ENCODE measurements at regions not wholly inside any gene's neighbourhood (a gene's known extent, or its start where the extent isn't known, plus 50 kb on each side); places are given as distances from the start of the nearest gene placed in this dataset.

- Mint-ChIP-seq H3K27me3 (no peaks in the 10 kb centered on the region), H3K27ac (no peak overlapping the region), H3K4me1 (no peaks in the 10 kb centered on the region), H3K4me3 (no peak overlapping the region), H3K9me3 (peaks cover 0 to 4% of the 10 kb centered on the region in 2 donors)
- no peak for DNase-seq
- no peak for ATAC-seq
These were observed 99.2 kb downstream of the C12orf50 start for GRCh38 chr12:87930033-87930432.

- H3K27ac Mint-ChIP-seq, result no peak overlapping the region
- H3K27me3 Mint-ChIP-seq, result no peaks in the 10 kb centered on the region
- ATAC-seq (no peak), DNase-seq (no peak)
- no peaks in the 10 kb centered on the region for H3K4me1 Mint-ChIP-seq
- H3K4me3 Mint-ChIP-seq, result no peak overlapping the region
- H3K9me3 Mint-ChIP-seq, result no peaks in the 10 kb centered on the region
These were observed 99.9 kb downstream of the C12orf50 start for GRCh38 chr12:87929346-87929745.

DNA sequence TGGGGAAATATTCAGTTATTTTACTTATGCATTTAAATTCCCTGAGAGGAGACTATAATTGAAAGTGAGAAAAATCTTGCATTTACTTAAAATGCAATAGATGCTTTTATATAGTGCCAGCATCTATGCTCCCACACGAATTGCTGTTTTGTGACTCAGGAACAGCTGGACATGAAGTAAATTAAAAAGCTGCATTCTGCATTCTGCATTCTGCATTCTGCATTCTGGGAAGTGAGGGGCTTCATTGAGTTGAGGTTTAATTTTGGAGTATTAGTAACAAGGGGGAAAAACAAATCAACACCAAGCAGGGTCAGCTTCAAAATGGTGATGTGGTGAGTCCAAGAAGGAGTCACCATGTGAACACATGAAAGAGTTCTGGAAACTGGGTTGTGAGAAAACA is 101.2 kb downstream of the C12orf50 start:
- DNase-seq (no peak), ATAC-seq (no peak)
- H3K4me3 Mint-ChIP-seq, result no peak overlapping the region
- no peaks in the 10 kb centered on the region for H3K27me3 Mint-ChIP-seq
- no peaks in the 10 kb centered on the region for H3K4me1 Mint-ChIP-seq
- H3K9me3 Mint-ChIP-seq, result no peaks in the 10 kb centered on the region
- H3K27ac Mint-ChIP-seq, result no peak overlapping the region

GRCh38 chr12:87925021-87925420 is 104.2 kb downstream of the C12orf50 start:
- H3K27ac Mint-ChIP-seq, result no peak overlapping the region
- DNase-seq (no peak), ATAC-seq (no peak)
- no peaks in the 10 kb centered on the region for H3K4me1 Mint-ChIP-seq
- H3K9me3 Mint-ChIP-seq, result no peaks in the 10 kb centered on the region
- H3K4me3 Mint-ChIP-seq, result no peak overlapping the region
- no peaks in the 10 kb centered on the region for H3K27me3 Mint-ChIP-seq

DNA sequence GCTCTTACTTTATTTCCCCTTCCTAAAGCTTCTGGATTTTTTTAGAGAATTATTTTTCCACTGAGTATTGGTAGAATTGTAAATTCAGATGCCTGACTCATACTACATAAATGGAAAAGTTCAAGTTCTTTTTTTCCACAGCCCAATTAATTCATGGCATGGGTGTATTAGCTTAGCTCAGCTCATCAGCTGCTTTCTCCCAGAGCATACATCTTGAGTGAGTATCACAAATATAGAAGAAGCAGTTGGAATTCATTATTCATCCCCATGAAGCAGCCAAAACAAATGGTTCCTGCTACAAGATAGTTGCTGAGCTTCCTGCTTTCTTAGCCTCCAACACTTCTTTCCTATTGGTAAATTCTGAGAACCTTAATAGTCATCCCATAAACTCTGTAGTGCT is 105.1 kb downstream of the C12orf50 start:
- no peaks in the 10 kb centered on the region for H3K4me1 Mint-ChIP-seq
- H3K4me3 Mint-ChIP-seq, result no peak overlapping the region
- H3K27ac Mint-ChIP-seq, result no peak overlapping the region
- H3K9me3 Mint-ChIP-seq, result no peaks in the 10 kb centered on the region
- no peak for ATAC-seq
- no peaks in the 10 kb centered on the region for H3K27me3 Mint-ChIP-seq
- DNase-seq, result no peak

DNA sequence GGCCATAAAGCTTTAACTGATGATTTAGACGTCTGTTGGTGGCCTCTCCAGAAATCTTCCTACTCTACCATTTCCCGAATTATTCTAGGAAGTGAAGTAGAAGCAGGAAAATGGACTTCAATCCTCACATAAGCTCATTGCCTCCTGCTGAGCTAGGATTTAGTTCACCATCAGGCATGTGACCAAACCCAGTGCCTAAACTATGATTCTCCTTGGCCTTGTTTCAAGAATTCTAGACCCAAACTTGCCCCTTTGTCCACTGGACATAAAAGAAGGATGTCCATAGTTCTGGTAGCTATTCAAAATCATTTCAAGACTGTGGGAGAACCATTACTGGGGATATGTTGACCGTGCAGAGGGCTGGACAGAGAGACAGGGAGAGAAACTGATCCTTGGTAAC is 105.8 kb downstream of the C12orf50 start:
- Mint-ChIP-seq H3K4me3 (no peak overlapping the region), H3K27me3 (no peaks in the 10 kb centered on the region), H3K9me3 (no peaks in the 10 kb centered on the region), H3K4me1 (no peaks in the 10 kb centered on the region), H3K27ac (no peak overlapping the region)
- DNase-seq (no peak), ATAC-seq (no peak)

DNA sequence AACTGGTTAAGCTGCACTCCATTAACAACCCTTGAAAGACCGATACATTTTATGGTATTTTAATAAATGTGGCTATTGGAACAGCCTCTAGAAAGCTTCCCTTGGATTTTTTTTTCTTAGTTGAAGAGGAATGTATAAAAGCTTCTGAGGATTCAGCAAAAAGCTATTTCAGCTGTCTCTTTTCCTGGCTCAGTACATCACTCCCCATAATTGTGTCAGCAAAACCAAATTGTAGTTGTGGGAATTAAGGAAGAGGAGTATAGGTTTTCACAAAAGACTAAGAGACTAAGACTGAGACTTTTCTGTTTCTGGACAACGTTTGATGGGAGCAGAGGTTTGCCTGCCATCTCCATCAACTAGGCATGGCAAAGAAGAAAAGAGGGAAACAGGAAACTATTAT is 106.5 kb downstream of the C12orf50 start:
- H3K4me1 Mint-ChIP-seq, result no peaks in the 10 kb centered on the region
- H3K4me3 Mint-ChIP-seq, result no peak overlapping the region
- DNase-seq (no peak), ATAC-seq (no peak)
- no peaks in the 10 kb centered on the region for H3K27me3 Mint-ChIP-seq
- H3K27ac Mint-ChIP-seq, result no peak overlapping the region
- H3K9me3 Mint-ChIP-seq, result no peaks in the 10 kb centered on the region

DNA sequence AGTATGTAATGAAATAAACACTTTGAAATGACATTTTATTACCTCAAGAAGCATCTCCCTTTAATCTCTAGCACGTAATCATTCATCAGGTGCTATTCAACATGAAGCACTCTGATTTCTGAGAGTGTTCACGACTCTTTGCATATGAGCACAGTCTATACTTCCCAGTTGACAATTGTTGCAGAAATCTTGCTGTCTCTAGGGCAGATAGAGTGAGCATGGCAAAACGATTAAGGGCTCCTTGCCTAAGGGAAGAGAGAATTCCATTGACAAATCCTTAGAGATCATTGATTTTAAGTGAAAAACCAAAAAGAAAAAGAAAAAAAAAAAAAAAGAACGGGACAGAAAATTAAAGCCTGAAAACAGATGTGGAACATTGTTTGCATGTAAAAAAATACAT is 107.6 kb downstream of the C12orf50 start:
- no peak for DNase-seq
- H3K9me3 Mint-ChIP-seq, result no peaks in the 10 kb centered on the region
- H3K4me3 Mint-ChIP-seq, result no peak overlapping the region
- H3K4me1 Mint-ChIP-seq, result no peaks in the 10 kb centered on the region
- ATAC-seq, result no peak
- H3K27ac Mint-ChIP-seq, result no peak overlapping the region
- no peaks in the 10 kb centered on the region for H3K27me3 Mint-ChIP-seq

GRCh38 chr12:87920139-87920538 is 109.1 kb downstream of the C12orf50 start:
- Mint-ChIP-seq H3K9me3 (peaks cover 5 to 7% of the 10 kb centered on the region in 2 donors), H3K27me3 (no peaks in the 10 kb centered on the region), H3K4me3 (no peak overlapping the region), H3K4me1 (no peaks in the 10 kb centered on the region), H3K27ac (no peak overlapping the region)
- no peak for DNase-seq
- ATAC-seq, result no peak

GRCh38 chr12:87901457-87901856 is 127.7 kb downstream of the C12orf50 start:
- Mint-ChIP-seq H3K9me3 (peaks cover 0 to 2% of the 10 kb centered on the region in 2 donors), H3K27me3 (no peaks in the 10 kb centered on the region), H3K4me3 (no peak overlapping the region), H3K4me1 (no peaks in the 10 kb centered on the region), H3K27ac (no peak overlapping the region)
- ATAC-seq, result no peak
- DNase-seq, result no peak

GRCh38 chr12:87897662-87898061 is 131.5 kb downstream of the C12orf50 start:
- DNase-seq (no peak), ATAC-seq (no peak)
- no peaks in the 10 kb centered on the region for H3K27me3 Mint-ChIP-seq
- no peak overlapping the region for H3K4me3 Mint-ChIP-seq
- peaks cover 0 to 13% of the 10 kb centered on the region in 2 donors for H3K9me3 Mint-ChIP-seq
- H3K27ac Mint-ChIP-seq, result no peak overlapping the region
- H3K4me1 Mint-ChIP-seq, result no peaks in the 10 kb centered on the region

GRCh38 chr12:87883806-87884205 is 145.4 kb downstream of the C12orf50 start:
- DNase-seq (no peak), ATAC-seq (no peak)
- no peaks in the 10 kb centered on the region for H3K9me3 Mint-ChIP-seq
- no peak overlapping the region for H3K4me3 Mint-ChIP-seq
- no peak overlapping the region for H3K27ac Mint-ChIP-seq
- H3K27me3 Mint-ChIP-seq, result no peaks in the 10 kb centered on the region
- H3K4me1 Mint-ChIP-seq, result no peaks in the 10 kb centered on the region

- H3K27me3 Mint-ChIP-seq, result no peaks in the 10 kb centered on the region
- no peaks in the 10 kb centered on the region for H3K9me3 Mint-ChIP-seq
- H3K27ac Mint-ChIP-seq, result no peak overlapping the region
- ATAC-seq (no peak), DNase-seq (no peak)
- no peaks in the 10 kb centered on the region for H3K4me1 Mint-ChIP-seq
- H3K4me3 Mint-ChIP-seq, result no peak overlapping the region
These were observed 150.1 kb downstream of the C12orf50 start for GRCh38 chr12:87879141-87879540.

- Mint-ChIP-seq H3K27ac (no peak overlapping the region), H3K9me3 (no peaks in the 10 kb centered on the region), H3K4me1 (no peaks in the 10 kb centered on the region), H3K27me3 (no peaks in the 10 kb centered on the region), H3K4me3 (no peak overlapping the region)
- no peak for ATAC-seq
- DNase-seq, result no peak
These were observed 158.4 kb downstream of the C12orf50 start for GRCh38 chr12:87870493-87871460.

GRCh38 chr12:87870061-87870460 is 159.1 kb downstream of the C12orf50 start:
- no peaks in the 10 kb centered on the region for H3K4me1 Mint-ChIP-seq
- no peaks in the 10 kb centered on the region for H3K27me3 Mint-ChIP-seq
- ATAC-seq, result no peak
- no peaks in the 10 kb centered on the region for H3K9me3 Mint-ChIP-seq
- H3K27ac Mint-ChIP-seq, result no peak overlapping the region
- no peak for DNase-seq
- H3K4me3 Mint-ChIP-seq, result no peak overlapping the region

DNA sequence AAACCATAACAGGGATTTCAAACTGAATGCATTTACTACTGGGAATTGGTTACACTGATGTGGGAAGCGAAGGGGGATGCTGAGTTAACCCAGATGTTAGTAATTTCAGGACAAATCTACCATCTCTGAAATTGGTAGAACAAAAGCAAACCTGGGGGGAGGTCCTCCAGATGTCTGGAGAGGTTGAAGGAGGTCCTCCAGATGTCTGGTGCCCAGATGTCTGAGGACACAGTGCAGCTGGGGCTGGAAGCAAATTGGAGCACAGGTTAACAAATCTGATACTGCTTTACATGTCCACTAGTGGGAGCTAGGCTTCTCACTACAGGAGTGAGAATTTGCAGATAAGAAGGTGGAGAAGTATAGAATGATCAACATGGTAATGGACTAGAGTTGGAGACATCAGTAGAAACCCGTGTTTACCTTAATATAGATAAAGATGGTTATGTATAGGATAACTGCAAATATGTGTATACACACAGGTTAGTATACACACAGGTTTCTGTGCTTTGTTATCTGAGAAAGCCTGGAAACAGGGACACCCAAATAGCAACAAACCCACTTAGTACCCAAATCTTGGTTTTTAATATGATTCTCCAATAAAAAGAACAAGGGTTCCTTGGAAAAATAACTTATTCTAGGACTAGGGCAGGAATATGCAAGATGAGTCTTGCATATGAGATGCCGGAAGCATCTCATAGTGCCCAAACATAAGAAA is 162.5 kb downstream of the C12orf50 start:
- H3K4me3 Mint-ChIP-seq, result no peak overlapping the region
- H3K27ac Mint-ChIP-seq, result no peak overlapping the region
- H3K4me1 Mint-ChIP-seq, result no peaks in the 10 kb centered on the region
- DNase-seq (no peak), ATAC-seq (no peak)
- no peaks in the 10 kb centered on the region for H3K9me3 Mint-ChIP-seq
- no peaks in the 10 kb centered on the region for H3K27me3 Mint-ChIP-seq
